GM12891 (cell line): ENCODE measurements at regions not wholly inside any gene's neighbourhood (a gene's known extent, or its start where the extent isn't known, plus 50 kb on each side); places are given as distances from the start of the nearest gene placed in this dataset.
"Not testable (repeated sequence)": the region's sequence is repeated elsewhere in the genome, so short reads cannot be mapped to it uniquely, and the experiment has no call there.

Source experiments
- DNase-seq: peaks from one replicate; pipeline ENCODE4 v3.0.0; 2011; ENCODE audit warnings: low spot score; ENCODE audit not compliant: insufficient read length
- FAIRE-seq: peaks from 2 replicates; lab custom pipeline; 2011; peaks lifted over from hg19 to GRCh38; lab: Jason Lieb, UNC
- PAX5 ChIP-seq: IDR thresholded peaks from 2 replicates; pipeline ENCODE4 v1.6.1; 2011; ENCODE audit warnings: low read length, moderate library complexity, mild to moderate bottlenecking; ENCODE audit not compliant: insufficient read depth, severe bottlenecking
- POLR2A ChIP-seq: IDR thresholded peaks from 2 replicates; pipeline ENCODE4 v1.6.1; 2011; ENCODE audit warnings: low read depth, low read length, control low read depth
- POLR2AphosphoS5 ChIP-seq: IDR thresholded peaks from 2 replicates; pipeline ENCODE4 v1.6.1; 2011; ENCODE audit warnings: low read depth, low read length, control low read depth
- POU2F2 ChIP-seq: IDR thresholded peaks from 2 replicates; pipeline ENCODE4 v1.6.1; 2011; ENCODE audit warnings: low read depth, mild to moderate bottlenecking, control low read depth, low read length, moderate library complexity
- SPI1 ChIP-seq: IDR thresholded peaks from 2 replicates; pipeline ENCODE4 v1.6.1; 2011; ENCODE audit warnings: low read depth, low read length, control low read depth
- TAF1 ChIP-seq: IDR thresholded peaks from 2 replicates; pipeline ENCODE4 v1.6.1; 2011; ENCODE audit warnings: low read depth, low read length, control low read depth

DNA sequence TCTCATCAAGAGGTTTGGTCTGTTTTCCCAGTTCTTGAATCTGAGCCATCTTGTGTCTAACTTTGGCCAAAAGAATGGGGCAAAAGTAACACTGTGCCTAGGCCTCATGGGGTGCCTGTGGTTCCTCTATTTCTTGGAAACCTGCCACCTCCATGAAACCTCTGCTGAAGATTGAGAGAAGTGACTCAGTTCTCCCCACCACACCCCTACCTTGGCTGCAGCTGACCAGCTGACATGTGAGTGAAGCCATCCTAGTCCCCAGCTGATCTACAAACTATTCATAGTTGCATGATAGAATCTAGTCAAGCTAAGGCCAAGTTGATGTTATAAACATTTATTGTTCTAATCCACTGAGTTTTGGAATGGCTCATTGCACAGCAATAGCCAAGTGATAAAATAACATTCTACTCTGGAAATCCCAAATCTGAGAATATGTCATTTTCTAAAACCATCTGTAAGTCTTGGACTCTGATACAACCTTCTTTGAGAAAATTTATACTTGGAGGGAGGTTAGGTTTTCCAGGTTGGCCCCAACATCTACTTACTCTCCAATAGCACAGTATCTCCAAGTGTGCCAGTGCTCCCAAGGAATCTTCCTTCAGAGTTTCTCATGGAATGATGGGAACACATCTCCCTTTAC lies 107.0 kb upstream of the SMLR1 start:
- no peak for FAIRE-seq
- TF ChIP-seq SPI1 (no peak), TAF1 (no peak), POLR2AphosphoS5 (no peak), PAX5 (no peak), POU2F2 (no peak), POLR2A (no peak)
- DNase-seq = no peak

DNA sequence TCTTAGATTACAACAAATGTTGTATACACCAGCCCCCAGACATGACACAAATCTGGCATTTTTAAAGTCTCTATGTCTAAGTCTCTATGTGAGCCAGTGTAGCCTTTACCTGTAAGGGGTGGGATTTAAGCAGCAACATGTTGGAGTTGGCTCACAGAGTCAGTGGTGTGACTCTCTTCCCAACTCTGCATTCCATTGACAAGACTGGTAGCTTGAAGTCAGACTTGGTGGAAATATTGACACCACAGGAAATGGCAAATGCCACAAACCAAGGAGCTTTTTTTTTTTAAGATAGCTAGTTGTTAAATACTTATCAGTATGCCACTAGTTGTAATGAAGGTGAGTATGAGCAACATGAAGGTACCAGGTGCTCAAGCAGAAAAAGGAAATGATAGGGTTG lies 103.1 kb upstream of the SMLR1 start:
- no peak for FAIRE-seq
- no peak for DNase-seq
- TF ChIP-seq PAX5 (no peak), SPI1 (no peak), POU2F2 (no peak), TAF1 (no peak), POLR2A (no peak), POLR2AphosphoS5 (no peak)

DNA sequence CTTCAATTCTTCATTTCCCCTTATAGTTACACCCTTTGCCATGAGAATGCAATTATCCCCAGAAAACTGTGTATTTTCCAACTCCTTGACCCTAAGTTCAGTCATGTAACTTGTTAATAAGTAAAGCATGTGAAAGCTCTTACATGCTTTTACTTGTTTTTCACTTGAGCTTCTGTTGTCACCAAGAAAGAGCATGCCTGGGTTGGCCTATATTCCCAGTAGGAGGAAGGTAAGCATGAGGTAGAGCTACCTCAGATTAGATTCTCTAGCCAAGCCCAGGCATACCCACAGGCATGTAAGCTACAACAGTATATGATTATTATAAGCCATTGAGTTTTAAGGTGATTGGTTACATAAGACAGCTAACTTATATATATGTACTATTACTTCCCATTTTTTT lies 101.7 kb upstream of the SMLR1 start:
- TF ChIP-seq PAX5 (no peak), TAF1 (no peak), SPI1 (no peak), POU2F2 (no peak), POLR2AphosphoS5 (no peak)
- DNase-seq (no peak), FAIRE-seq (no peak)

DNA sequence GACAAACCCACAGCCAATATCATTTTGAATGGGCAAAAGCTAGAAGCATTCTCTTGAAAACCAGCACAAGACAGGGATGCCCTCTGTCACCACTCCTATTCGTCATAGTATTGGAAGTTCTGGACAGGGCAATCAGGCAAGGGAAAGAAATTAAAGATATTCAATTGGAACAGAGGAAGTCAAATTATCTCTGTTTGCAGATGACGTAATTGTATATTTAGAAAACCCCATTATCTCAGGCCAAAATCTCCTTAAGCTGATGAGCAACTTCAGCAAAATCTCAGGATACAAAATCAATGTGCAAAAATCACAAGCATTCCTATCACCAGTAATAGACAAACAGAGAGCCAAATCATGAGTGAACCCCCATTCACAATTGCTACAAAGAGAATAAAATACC lies 99.1 kb upstream of the SMLR1 start:
- DNase-seq, FAIRE-seq: not testable (repeated sequence)

DNA sequence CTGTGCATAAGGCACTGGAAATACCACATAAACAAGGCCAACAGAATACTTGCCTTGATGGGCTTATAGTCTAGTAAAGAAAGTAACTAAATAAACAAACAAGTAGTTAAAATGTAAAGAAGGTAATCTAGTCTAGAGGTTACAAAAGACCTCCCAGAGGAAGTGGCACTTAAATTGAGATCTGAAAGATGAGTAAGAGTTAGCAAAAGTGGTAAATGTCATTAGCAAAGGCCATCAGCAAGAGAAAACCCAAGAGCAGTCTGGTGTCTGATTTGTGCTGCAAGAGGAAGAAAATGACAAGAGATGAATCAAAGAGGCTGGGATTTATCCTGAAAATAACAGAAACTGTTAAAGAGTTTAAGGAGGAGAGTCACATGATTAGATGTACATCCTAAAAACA lies 96.6 kb upstream of the SMLR1 start:
- no peak for TF ChIP-seq SPI1
- no peak for DNase-seq
- FAIRE-seq = no peak

DNA sequence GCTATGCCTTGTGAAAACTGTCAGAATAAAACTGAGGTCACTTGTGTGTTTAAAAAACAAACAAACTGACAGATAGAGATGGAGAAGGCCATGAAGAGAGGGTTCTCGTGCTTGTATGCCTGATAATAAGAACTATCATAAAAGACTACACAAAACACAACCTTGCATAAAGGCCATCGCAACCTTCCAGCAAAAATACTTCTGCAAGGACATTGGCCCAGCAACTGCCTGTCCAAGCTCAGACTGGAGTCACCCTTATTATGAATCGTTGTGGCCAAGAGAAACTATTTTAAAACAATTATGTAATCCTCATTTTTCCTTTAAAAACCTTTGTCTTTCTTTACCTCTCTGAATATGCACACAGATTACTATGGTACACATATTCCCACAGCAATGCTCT lies 93.0 kb upstream of the SMLR1 start:
- DNase-seq = no peak
- FAIRE-seq = no peak
- no peak for TF ChIP-seq TAF1
- no peak for TF ChIP-seq POLR2AphosphoS5
- TF ChIP-seq PAX5 = no peak
- no peak for TF ChIP-seq SPI1

DNA sequence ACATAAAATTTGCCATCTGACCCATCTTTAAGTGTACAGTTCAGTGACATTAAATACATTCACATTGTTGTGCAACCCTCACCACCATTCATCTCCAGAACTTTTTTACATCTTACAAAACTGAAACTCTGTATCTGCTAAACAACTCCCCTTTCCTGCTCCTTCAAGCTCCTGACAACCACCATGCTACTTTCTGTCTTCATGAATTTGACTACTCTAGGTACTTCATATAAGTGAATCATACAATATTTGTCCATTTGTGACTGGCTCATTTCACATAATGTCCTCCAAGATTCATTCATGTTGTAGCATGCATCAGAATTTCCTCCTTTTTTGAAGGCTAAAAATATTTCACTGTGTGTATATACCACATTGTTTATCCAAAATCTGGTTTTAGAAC lies 86.9 kb upstream of the SMLR1 start:
- FAIRE-seq = no peak
- TF ChIP-seq SPI1 (no peak), TAF1 (no peak)
- DNase-seq = no peak

DNA sequence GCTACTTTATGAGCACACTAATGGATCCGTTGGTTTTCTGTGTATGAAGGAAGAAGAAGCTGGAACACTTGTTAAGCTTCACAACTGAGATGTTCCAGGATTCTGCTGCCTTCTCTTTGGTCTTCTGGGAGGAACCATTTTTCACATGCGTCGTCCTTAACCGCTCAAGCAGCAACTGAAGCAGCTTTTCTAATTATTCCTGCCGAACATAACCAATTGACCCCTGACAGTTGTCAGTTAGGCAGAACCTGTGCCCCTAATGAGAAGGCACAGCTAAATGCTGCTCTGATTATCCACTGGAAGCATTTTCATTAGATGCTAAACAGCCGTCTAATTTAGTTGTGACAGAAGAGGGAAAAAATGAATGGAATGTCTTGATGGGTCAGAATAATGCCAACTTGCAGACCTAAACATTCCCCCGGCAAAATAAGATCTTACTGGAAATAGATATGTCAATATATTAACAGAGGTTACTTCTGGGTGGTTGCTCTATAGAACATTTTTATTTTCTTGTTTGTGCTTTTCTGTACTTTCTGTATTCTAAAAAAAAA lies 85.0 kb upstream of the SMLR1 start:
- no peak for DNase-seq
- FAIRE-seq = no peak
- no peak for TF ChIP-seq SPI1
- no peak for TF ChIP-seq POLR2A
- no peak for TF ChIP-seq POLR2AphosphoS5
- TF ChIP-seq TAF1 = no peak
- TF ChIP-seq POU2F2 = no peak
- TF ChIP-seq PAX5 = no peak

DNA sequence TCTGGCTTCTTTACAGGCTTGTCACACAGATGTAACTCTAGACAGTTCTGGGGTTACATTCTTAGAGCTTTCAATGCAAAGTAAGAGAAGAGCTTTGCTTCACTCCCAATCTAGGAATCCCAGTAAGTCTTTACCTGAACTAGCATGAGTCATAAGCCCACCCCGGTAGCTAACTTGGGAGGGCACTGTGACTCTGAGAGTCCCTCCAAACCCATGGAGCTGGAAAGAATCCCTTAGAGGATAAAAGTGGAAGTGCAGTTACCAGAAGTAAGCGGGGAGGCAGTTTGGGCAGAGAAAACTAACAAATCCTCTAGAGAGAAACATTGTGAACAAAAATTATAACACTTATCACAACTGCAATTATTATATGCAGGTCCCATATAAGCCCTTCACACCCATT lies 84.0 kb upstream of the SMLR1 start:
- FAIRE-seq = no peak
- TF ChIP-seq TAF1 (no peak), SPI1 (no peak), POU2F2 (no peak), PAX5 (no peak), POLR2AphosphoS5 (no peak), POLR2A (no peak)

DNA sequence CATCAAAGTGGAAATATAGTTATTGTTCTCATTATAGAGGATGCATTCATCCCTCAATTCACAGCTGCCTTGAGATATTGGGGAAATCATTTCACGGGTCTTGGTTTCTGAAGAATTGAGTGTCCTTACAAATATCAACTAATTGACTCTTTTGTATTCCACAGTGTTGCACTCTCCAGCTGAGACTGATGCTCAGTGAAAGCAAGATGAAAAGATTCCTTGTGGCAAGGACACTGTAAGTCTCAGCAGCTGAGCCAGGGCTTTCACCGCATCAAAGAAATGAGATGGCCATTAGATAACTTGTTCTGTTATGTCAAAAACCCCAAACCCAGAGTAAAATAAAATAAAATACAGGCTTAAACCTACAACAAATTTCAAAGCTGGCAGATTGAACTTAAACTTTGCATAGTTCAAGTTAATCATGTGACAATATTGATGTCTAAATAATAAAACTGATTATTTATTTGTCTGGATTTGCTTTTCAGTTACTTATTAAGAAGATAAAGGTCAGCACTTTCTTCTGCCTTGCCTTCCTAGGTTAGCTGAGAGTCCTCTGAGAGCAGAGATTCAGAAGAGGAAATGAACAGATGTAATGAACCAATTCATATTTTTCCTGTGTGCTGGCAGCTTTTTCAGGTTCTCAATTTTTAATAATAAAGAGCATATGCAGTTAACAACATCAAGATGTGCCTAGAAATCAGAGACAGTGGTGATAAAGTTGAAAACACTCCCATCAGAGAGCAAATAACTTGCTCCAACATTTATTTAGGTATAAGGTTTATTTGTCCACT lies 82.4 kb upstream of the SMLR1 start:
- FAIRE-seq (no peak), DNase-seq (no peak)
- TF ChIP-seq POLR2A = no peak
- no peak for TF ChIP-seq SPI1
- no peak for TF ChIP-seq TAF1
- no peak for TF ChIP-seq PAX5
- no peak for TF ChIP-seq POU2F2
- no peak for TF ChIP-seq POLR2AphosphoS5

More for the DNA sequence above, 84.0 kb upstream of the SMLR1 start:
- DNase-seq = no peak

DNA sequence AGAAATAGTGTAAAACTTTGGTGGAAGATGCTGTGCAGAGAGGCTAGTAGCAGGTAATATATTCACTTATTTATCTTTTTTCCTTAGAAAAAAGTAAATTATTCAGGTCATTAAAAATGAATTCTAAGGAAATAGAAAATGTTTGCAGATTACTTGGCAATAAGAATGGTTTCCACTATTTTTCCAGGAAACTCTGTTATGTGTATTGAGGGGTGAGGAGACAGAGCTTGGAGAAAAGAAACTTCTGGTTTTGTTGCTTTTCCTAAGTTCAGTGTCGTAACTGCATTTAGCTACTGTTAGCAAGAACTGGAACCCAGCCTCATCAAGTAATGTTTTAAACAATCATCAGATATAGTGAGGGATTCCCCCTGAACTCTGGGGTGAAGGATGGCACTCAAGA lies 79.2 kb upstream of the SMLR1 start:
- DNase-seq = no peak
- TF ChIP-seq POU2F2 (no peak), TAF1 (no peak), POLR2AphosphoS5 (no peak), POLR2A (no peak), SPI1 (no peak), PAX5 (no peak)
- no peak for FAIRE-seq
